Smooth muscle cell (in vitro differentiated cells): ENCODE measurements at regions not wholly inside any gene's neighbourhood (a gene's known extent, or its start where the extent isn't known, plus 50 kb on each side); places are given as distances from the start of the nearest gene placed in this dataset.

Experiments used
- DNase-seq: peaks from one replicate; lab custom pipeline; 2025; ENCODE audit not compliant: unreplicated experiment; lab: John Stamatoyannopoulos, UW
- H2AFZ ChIP-seq: fragments of 200-600 bp; sonication (generic); 2 replicates; pipeline ENCODE4 v1.6.0; 2016; ENCODE audit warnings: antibody characterized with exemption, low read depth, mild to moderate bottlenecking
- H3F3A ChIP-seq: fragments of 200-600 bp; sonication (generic); 2 replicates; pipeline ENCODE4 v1.6.0; 2017; ENCODE audit warnings: antibody characterized with exemption, low read depth
- H3K27ac ChIP-seq: fragments of 200-600 bp; sonication (generic); 2 replicates; pipeline ENCODE4 v1.5.1; 2016; ENCODE audit warnings: low read depth, mild to moderate bottlenecking
- H3K27me3 ChIP-seq: fragments of 200-600 bp; sonication (generic); 2 replicates; pipeline ENCODE4 v1.6.1; 2016; ENCODE audit warnings: low read depth, mild to moderate bottlenecking
- H3K36me3 ChIP-seq: fragments of 200-600 bp; sonication (generic); 2 replicates; pipeline ENCODE4 v1.5.1; 2016; ENCODE audit warnings: low read depth
- H3K4me1 ChIP-seq: fragments of 200-600 bp; sonication (generic); 2 replicates; pipeline ENCODE4 v1.5.1; 2016; ENCODE audit warnings: low read depth
- H3K4me2 ChIP-seq: fragments of 200-600 bp; sonication (generic); 2 replicates; pipeline ENCODE4 v1.6.0; 2016; ENCODE audit warnings: mild to moderate bottlenecking
- H3K4me3 ChIP-seq: fragments of 200-600 bp; sonication (generic); 2 replicates; pipeline ENCODE4 v1.5.1; 2016; ENCODE audit warnings: mild to moderate bottlenecking
- H3K79me2 ChIP-seq: fragments of 200-600 bp; sonication (generic); 2 replicates; pipeline ENCODE4 v1.6.0; 2016; ENCODE audit warnings: low read depth, mild to moderate bottlenecking
- H3K9ac ChIP-seq: fragments of 200-600 bp; sonication (generic); 2 replicates; pipeline ENCODE4 v1.6.0; 2016; ENCODE audit warnings: low read depth
- H3K9me3 ChIP-seq: fragments of 200-600 bp; sonication (generic); replicated peaks from 2 replicates; pipeline ENCODE4 v1.5.1; 2016; ENCODE audit warnings: low read depth
- H4K20me1 ChIP-seq: fragments of 200-600 bp; sonication (generic); 2 replicates; pipeline ENCODE4 v1.6.0; 2016; ENCODE audit warnings: low read depth
- WGBS: methylation state at CpG from one replicate; pipeline ENCODE4 v1.1.7; 2016; ENCODE audit warnings: low lambda C conversion rate; 5-methylcytosine and 5-hydroxymethylcytosine counted together
- TF ChIP-seq, protein P1 (sequence below): fragments of 200-600 bp; sonication (generic); IDR thresholded peaks from 2 replicates; pipeline ENCODE4 v1.5.1; 2017; ENCODE audit warnings: borderline replicate concordance, mild to moderate bottlenecking, antibody characterized with exemption; ENCODE audit not compliant: insufficient read depth, poor library complexity, severe bottlenecking

- Histone ChIP-seq H4K20me1 (no peaks in the 10 kb centered on the region), H2AFZ (no peak overlapping the region), H3K79me2 (no peaks in the 10 kb centered on the region), H3K4me2 (no peak overlapping the region), H3K27ac (no peak overlapping the region), H3K9ac (no peak overlapping the region), H3K27me3 (no peaks in the 10 kb centered on the region), H3F3A (no peaks in the 10 kb centered on the region), H3K36me3 (no peaks in the 10 kb centered on the region), H3K4me1 (no peaks in the 10 kb centered on the region), H3K4me3 (no peak overlapping the region), H3K9me3 (no peaks in the 10 kb centered on the region)
- TF ChIP-seq, protein P1, sequence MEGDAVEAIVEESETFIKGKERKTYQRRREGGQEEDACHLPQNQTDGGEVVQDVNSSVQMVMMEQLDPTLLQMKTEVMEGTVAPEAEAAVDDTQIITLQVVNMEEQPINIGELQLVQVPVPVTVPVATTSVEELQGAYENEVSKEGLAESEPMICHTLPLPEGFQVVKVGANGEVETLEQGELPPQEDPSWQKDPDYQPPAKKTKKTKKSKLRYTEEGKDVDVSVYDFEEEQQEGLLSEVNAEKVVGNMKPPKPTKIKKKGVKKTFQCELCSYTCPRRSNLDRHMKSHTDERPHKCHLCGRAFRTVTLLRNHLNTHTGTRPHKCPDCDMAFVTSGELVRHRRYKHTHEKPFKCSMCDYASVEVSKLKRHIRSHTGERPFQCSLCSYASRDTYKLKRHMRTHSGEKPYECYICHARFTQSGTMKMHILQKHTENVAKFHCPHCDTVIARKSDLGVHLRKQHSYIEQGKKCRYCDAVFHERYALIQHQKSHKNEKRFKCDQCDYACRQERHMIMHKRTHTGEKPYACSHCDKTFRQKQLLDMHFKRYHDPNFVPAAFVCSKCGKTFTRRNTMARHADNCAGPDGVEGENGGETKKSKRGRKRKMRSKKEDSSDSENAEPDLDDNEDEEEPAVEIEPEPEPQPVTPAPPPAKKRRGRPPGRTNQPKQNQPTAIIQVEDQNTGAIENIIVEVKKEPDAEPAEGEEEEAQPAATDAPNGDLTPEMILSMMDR: no peak
- no peak for DNase-seq
Measured at GRCh38 chr1:90277270-90277669, 282.4 kb downstream of the ZNF326 start.

DNA sequence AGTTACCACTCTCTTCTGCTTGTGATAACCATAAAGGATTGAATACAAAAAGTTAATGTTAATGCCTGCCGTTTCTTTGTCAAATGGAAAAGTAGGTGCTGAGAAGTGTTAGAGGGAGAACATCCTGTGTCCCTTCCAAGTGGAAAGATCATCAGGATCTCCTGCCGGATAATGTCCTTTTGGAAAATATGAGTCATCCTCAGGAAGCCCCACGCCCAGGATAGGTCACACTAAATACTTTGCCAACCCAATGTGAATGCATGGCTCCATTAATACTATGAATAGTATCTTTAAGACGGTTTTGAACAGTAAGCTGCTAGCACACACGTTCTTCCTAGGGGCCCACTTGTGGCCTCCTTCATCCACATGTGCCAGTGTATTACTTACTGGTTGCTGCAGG, 279.5 kb downstream of the ZNF326 start:
- H3K9me3 ChIP-seq: no peaks in the 10 kb centered on the region
- WGBS: 72% methylated on average over 5 of the region's 5 CpGs
- no peak overlapping the region for H3K27ac ChIP-seq
- H3F3A ChIP-seq: no peaks in the 10 kb centered on the region
- TF ChIP-seq, protein P1: no peak
- H3K9ac ChIP-seq: no peak overlapping the region
- no peaks in the 10 kb centered on the region for H4K20me1 ChIP-seq
- no peak for DNase-seq
- H3K79me2 ChIP-seq: no peaks in the 10 kb centered on the region
- H3K36me3 ChIP-seq: no peaks in the 10 kb centered on the region
- no peaks in the 10 kb centered on the region for H3K27me3 ChIP-seq
- H3K4me3 ChIP-seq: no peak overlapping the region
- no peaks in the 10 kb centered on the region for H3K4me1 ChIP-seq
- H2AFZ ChIP-seq: no peak overlapping the region
- no peak overlapping the region for H3K4me2 ChIP-seq

DNA sequence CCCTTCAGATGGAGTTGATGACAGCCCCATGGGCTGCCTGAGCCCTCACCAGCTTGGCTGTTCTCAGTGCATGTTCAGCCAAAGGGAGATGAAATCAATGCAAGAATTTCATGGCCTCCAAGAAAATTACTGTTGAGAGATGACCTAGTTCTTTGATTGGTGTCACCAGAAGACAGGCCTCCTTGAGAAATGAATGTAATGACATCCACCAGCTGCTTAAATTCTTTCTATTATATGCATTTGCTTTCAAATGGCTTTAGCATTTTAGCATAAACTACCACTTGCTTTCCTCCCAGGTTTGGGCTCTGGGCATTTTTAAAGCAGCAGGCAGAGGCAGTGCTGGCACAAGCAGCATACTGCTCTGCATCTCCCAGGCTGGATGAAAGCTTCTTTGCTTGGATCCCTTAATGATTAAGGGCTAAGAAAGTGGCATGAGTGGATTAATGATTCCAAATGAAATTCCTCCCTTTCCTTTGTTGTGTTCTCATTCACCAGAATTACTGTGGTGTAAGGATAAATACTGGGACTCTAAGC, 278.4 kb downstream of the ZNF326 start:
- TF ChIP-seq, protein P1: no peak
- no peaks in the 10 kb centered on the region for H3K27me3 ChIP-seq
- no peaks in the 10 kb centered on the region for H3K4me1 ChIP-seq
- H3F3A ChIP-seq: no peaks in the 10 kb centered on the region
- no peaks in the 10 kb centered on the region for H3K9me3 ChIP-seq
- H3K4me2 ChIP-seq: no peak overlapping the region
- H2AFZ ChIP-seq: no peak overlapping the region
- H3K27ac ChIP-seq: no peak overlapping the region
- H3K79me2 ChIP-seq: no peaks in the 10 kb centered on the region
- no peak overlapping the region for H3K9ac ChIP-seq
- H4K20me1 ChIP-seq: no peaks in the 10 kb centered on the region
- no peak for DNase-seq
- no peaks in the 10 kb centered on the region for H3K36me3 ChIP-seq
- no peak overlapping the region for H3K4me3 ChIP-seq

DNA sequence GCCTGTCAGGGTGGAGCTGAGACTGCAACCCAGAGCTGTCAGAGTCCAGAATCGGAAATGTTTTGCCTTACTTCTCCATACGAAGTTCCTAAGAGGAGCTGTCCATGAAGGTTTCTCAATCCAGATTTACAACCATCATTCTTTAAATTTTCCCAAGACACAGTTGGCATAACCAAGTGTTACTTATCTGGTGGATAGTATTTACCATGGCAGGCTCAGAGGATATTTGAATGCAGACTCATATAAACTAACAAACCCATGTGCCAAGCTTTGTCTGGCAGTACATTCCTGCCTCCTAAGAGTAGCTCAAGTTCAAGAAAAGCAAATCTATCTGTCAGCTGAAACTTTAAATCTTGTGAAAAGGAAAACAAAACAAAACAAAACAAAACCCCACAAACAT, 267.9 kb downstream of the ZNF326 start:
- no peak overlapping the region for H3K4me3 ChIP-seq
- H3F3A ChIP-seq: no peaks in the 10 kb centered on the region
- H4K20me1 ChIP-seq: no peaks in the 10 kb centered on the region
- no peak overlapping the region for H2AFZ ChIP-seq
- no peaks in the 10 kb centered on the region for H3K9me3 ChIP-seq
- no peaks in the 10 kb centered on the region for H3K4me1 ChIP-seq
- H3K27me3 ChIP-seq: peaks cover 5% of the 10 kb centered on the region
- 59% methylated on average over 2 of the region's 2 CpGs for WGBS
- H3K9ac ChIP-seq: no peak overlapping the region
- TF ChIP-seq, protein P1: no peak
- no peak overlapping the region for H3K27ac ChIP-seq
- no peak for DNase-seq
- H3K4me2 ChIP-seq: no peak overlapping the region
- H3K36me3 ChIP-seq: no peaks in the 10 kb centered on the region
- no peaks in the 10 kb centered on the region for H3K79me2 ChIP-seq
